Pulmonary artery endothelial cell (primary cell): ENCODE measurements at regions not wholly inside any gene's neighbourhood (a gene's known extent, or its start where the extent isn't known, plus 50 kb on each side); places are given as distances from the start of the nearest gene placed in this dataset.
"Not testable (repeated sequence)": the region's sequence is repeated elsewhere in the genome, so short reads cannot be mapped to it uniquely, and the experiment has no call there.

Experiments
- DNase-seq: peaks from one replicate; pipeline ENCODE4 v3.0.0-alpha.2; 2011; ENCODE audit warnings: low read depth, low spot score

- DNase-seq: no peak
These were observed 1850.2 kb upstream of the RAG2 start for GRCh38 chr11:38448284-38448683.

GRCh38 chr11:38446336-38446735 is 1848.3 kb upstream of the RAG2 start:
- DNase-seq: no peak

- DNase-seq: no peak
These were observed 1840.1 kb upstream of the RAG2 start for GRCh38 chr11:38438091-38438490.

GRCh38 chr11:38425578-38425977 is 1827.5 kb upstream of the RAG2 start:
- no peak for DNase-seq

GRCh38 chr11:38423042-38423441 is 1825.0 kb upstream of the RAG2 start:
- DNase-seq: no peak

- no peak for DNase-seq
These were observed 1818.1 kb upstream of the RAG2 start for GRCh38 chr11:38416141-38416540.

- no peak for DNase-seq
These were observed 1813.1 kb upstream of the RAG2 start for GRCh38 chr11:38411149-38411548.

- DNase-seq: no peak
These were observed 1804.0 kb upstream of the RAG2 start for GRCh38 chr11:38402063-38402462.

- DNase-seq: no peak
These were observed 1794.1 kb upstream of the RAG2 start for GRCh38 chr11:38392176-38392575.

- DNase-seq: no peak
These were observed 1786.5 kb upstream of the RAG2 start for GRCh38 chr11:38384568-38384967.

- DNase-seq: no peak
These were observed 1767.2 kb upstream of the RAG2 start for GRCh38 chr11:38365274-38365673.

GRCh38 chr11:38356255-38356654 is 1758.2 kb upstream of the RAG2 start:
- no peak for DNase-seq

- no peak for DNase-seq
These were observed 1747.2 kb upstream of the RAG2 start for GRCh38 chr11:38345286-38345685.

- DNase-seq: not testable (repeated sequence)
These were observed 1743.6 kb upstream of the RAG2 start for GRCh38 chr11:38341612-38342011.

GRCh38 chr11:38339835-38340440 is 1741.9 kb upstream of the RAG2 start:
- DNase-seq: no peak

- not testable (repeated sequence) for DNase-seq
These were observed 1740.0 kb upstream of the RAG2 start for GRCh38 chr11:38338022-38338421.

GRCh38 chr11:38332046-38332445 is 1734.0 kb upstream of the RAG2 start:
- DNase-seq: no peak

- DNase-seq: no peak
These were observed 1732.5 kb upstream of the RAG2 start for GRCh38 chr11:38330578-38330977.

- DNase-seq: no peak
These were observed 1726.1 kb upstream of the RAG2 start for GRCh38 chr11:38323961-38324761.

- no peak for DNase-seq
These were observed 1717.1 kb upstream of the RAG2 start for GRCh38 chr11:38315151-38315550.

- DNase-seq: no peak
These were observed 1709.4 kb upstream of the RAG2 start for GRCh38 chr11:38307455-38307854.

- DNase-seq: no peak
These were observed 1707.6 kb upstream of the RAG2 start for GRCh38 chr11:38305682-38306081.

GRCh38 chr11:38304926-38305325 is 1706.9 kb upstream of the RAG2 start:
- no peak for DNase-seq
